H1 (cell line): ENCODE measurements at regions not wholly inside any gene's neighbourhood (a gene's known extent, or its start where the extent isn't known, plus 50 kb on each side); places are given as distances from the start of the nearest gene placed in this dataset.

ENCODE experiments used
- CEBPB ChIP-seq: IDR thresholded peaks from 2 replicates; pipeline ENCODE4 v1.6.1; 2012; ENCODE audit warnings: low read depth, low read length
- EZH2 ChIP-seq: fragments of 200-600 bp; sonication (generic); IDR thresholded peaks from 2 replicates; pipeline ENCODE4 v1.7.1; 2012; ENCODE audit warnings: low read depth, mild to moderate bottlenecking, moderate library complexity, low read length, inconsistent platforms; ENCODE audit not compliant: severe bottlenecking
- NANOG ChIP-seq: IDR thresholded peaks from 2 replicates; pipeline ENCODE4 v1.6.1; 2011; ENCODE audit warnings: low read length, low read depth, mild to moderate bottlenecking, inconsistent platforms; ENCODE audit not compliant: insufficient read depth, poor library complexity, severe bottlenecking
- POLR2AphosphoS5 ChIP-seq: IDR thresholded peaks from 2 replicates; pipeline ENCODE4 v1.6.1; 2011; ENCODE audit warnings: low read depth, low read length
- SIN3A ChIP-seq, 2 experiments: IDR thresholded peaks in 1 of 2; conservative IDR thresholded peaks in 1 of 2; 2 replicates each; pipeline ENCODE4 v1.6.1; 2011 to 2012; ENCODE audit warnings: low read length in 2 of 2, improper control_type of control experiment in 1 of 2, low read depth in 1 of 2, mild to moderate bottlenecking in 1 of 2
- SP1 ChIP-seq: IDR thresholded peaks from 2 replicates; pipeline ENCODE4 v1.6.1; 2011; ENCODE audit warnings: low read depth, low read length
- TF ChIP-seq, protein P1 (sequence below), 3 experiments: IDR thresholded peaks; 1 replicate in 2 of 3; 2 replicates in 1 of 3; pipeline versions ENCODE4 v1.5.1 to v1.6.1; 2011; ENCODE audit warnings: low read length in 3 of 3, mild to moderate bottlenecking in 3 of 3, inconsistent platforms in 2 of 3, low read depth in 1 of 3, moderate library complexity in 1 of 3; ENCODE audit not compliant: insufficient read depth in 1 of 3; ENCODE audit errors: control extremely low read depth in 1 of 3

- TF ChIP-seq POLR2AphosphoS5: no peak
- TF ChIP-seq, protein P1, sequence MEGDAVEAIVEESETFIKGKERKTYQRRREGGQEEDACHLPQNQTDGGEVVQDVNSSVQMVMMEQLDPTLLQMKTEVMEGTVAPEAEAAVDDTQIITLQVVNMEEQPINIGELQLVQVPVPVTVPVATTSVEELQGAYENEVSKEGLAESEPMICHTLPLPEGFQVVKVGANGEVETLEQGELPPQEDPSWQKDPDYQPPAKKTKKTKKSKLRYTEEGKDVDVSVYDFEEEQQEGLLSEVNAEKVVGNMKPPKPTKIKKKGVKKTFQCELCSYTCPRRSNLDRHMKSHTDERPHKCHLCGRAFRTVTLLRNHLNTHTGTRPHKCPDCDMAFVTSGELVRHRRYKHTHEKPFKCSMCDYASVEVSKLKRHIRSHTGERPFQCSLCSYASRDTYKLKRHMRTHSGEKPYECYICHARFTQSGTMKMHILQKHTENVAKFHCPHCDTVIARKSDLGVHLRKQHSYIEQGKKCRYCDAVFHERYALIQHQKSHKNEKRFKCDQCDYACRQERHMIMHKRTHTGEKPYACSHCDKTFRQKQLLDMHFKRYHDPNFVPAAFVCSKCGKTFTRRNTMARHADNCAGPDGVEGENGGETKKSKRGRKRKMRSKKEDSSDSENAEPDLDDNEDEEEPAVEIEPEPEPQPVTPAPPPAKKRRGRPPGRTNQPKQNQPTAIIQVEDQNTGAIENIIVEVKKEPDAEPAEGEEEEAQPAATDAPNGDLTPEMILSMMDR (IDR thresholded peaks at IDR 0.05; ENCODE audit: control extremely low read depth in 1 of 3, insufficient read depth in 1 of 3, low read depth in 1 of 3, low read length in 3 of 3): no peak
- no peak for TF ChIP-seq EZH2
- no peak for TF ChIP-seq SIN3A (conservative IDR thresholded peaks at IDR 0.05 in 1 of 2, IDR thresholded peaks at IDR 0.05 in 1 of 2; ENCODE audit: low read depth in 1 of 2, low read length in 2 of 2)
- no peak for TF ChIP-seq NANOG
- TF ChIP-seq SP1: no peak
- no peak for TF ChIP-seq CEBPB
These were observed 92.5 kb downstream of the TLR4 start for GRCh38 chr9:117796681-117797080.
